SK-N-SH (cell line): ENCODE measurements at regions not wholly inside any gene's neighbourhood (a gene's known extent, or its start where the extent isn't known, plus 50 kb on each side); places are given as distances from the start of the nearest gene placed in this dataset.

Source experiments
- CHD2 ChIP-seq: fragments of 150-350 bp; IDR thresholded peaks from 2 replicates; pipeline ENCODE4 v1.6.1; 2018; ENCODE audit warnings: low read length; ENCODE audit not compliant: partially characterized antibody
- CTCF ChIP-seq: fragments of 200-600 bp; sonication (generic); IDR thresholded peaks from 2 replicates; pipeline ENCODE4 v1.6.1; 2017; ENCODE audit warnings: antibody characterized with exemption, mild to moderate bottlenecking, moderate library complexity
- EP300 ChIP-seq, 2 experiments: IDR thresholded peaks; 2 replicates each; pipeline versions ENCODE4 v1.4.0 to v1.6.1; 2012; ENCODE audit warnings: borderline replicate concordance in 1 of 2, low read depth in 1 of 2, low read length in 1 of 2
- FOSL2 ChIP-seq: IDR thresholded peaks from 2 replicates; pipeline ENCODE4 v1.4.0; 2012; ENCODE audit warnings: low read depth, mild to moderate bottlenecking, moderate library complexity, borderline replicate concordance
- FOXM1 ChIP-seq: IDR thresholded peaks from 2 replicates; pipeline ENCODE4 v1.4.0; 2012; ENCODE audit warnings: low read depth, mild to moderate bottlenecking
- IRF3 ChIP-seq: fragments of 150-350 bp; IDR thresholded peaks from 2 replicates; pipeline ENCODE4 v1.6.1; 2016; ENCODE audit warnings: mild to moderate bottlenecking, low read depth, low read length
- MAX ChIP-seq: IDR thresholded peaks from 2 replicates; pipeline ENCODE4 v1.4.0; 2012; ENCODE audit warnings: low read depth
- NFIC ChIP-seq: IDR thresholded peaks from 2 replicates; pipeline ENCODE4 v1.4.0; 2012; ENCODE audit warnings: borderline replicate concordance
- PBX3 ChIP-seq: IDR thresholded peaks from 2 replicates; pipeline ENCODE4; 2012
- RAD21 ChIP-seq: IDR thresholded peaks from 2 replicates; pipeline ENCODE4 v1.6.1; 2012; ENCODE audit warnings: mild to moderate bottlenecking, low read length
- REST ChIP-seq: IDR thresholded peaks from 2 replicates; pipeline ENCODE4 v1.6.1; 2012; ENCODE audit warnings: mild to moderate bottlenecking, low read depth, low read length, moderate library complexity
- TAF1 ChIP-seq: IDR thresholded peaks from 2 replicates; pipeline ENCODE4 v1.6.1; 2012; ENCODE audit warnings: low read depth, mild to moderate bottlenecking, low read length, moderate library complexity, borderline replicate concordance
- ZBTB33 ChIP-seq: IDR thresholded peaks from 2 replicates; pipeline ENCODE4 v1.4.0; 2012; ENCODE audit warnings: low read depth, borderline replicate concordance

- TF ChIP-seq EP300 (IDR thresholded peaks at IDR 0.05; ENCODE audit: borderline replicate concordance in 1 of 2, low read depth in 1 of 2, low read length in 1 of 2): no peak
- no peak for TF ChIP-seq NFIC
- no peak for TF ChIP-seq TAF1
- TF ChIP-seq PBX3: no peak
- TF ChIP-seq MAX: no peak
- TF ChIP-seq CTCF: no peak
- TF ChIP-seq RAD21: no peak
- TF ChIP-seq CHD2: no peak
- TF ChIP-seq IRF3: no peak
- no peak for TF ChIP-seq FOSL2
- TF ChIP-seq ZBTB33: no peak
- TF ChIP-seq REST: no peak
- no peak for TF ChIP-seq FOXM1
Measured at GRCh38 chr3:34066999-34067398, 268.6 kb downstream of the PDCD6IP start.
